Hepatocyte (in vitro differentiated cells): ENCODE measurements at regions not wholly inside any gene's neighbourhood (a gene's known extent, or its start where the extent isn't known, plus 50 kb on each side); places are given as distances from the start of the nearest gene placed in this dataset.

Source experiments
- CTCF ChIP-seq: fragments of 200-600 bp; sonication (generic); IDR thresholded peaks from 2 replicates; pipeline ENCODE4 v1.5.1; 2016; ENCODE audit warnings: antibody characterized with exemption, mild to moderate bottlenecking; ENCODE audit not compliant: poor library complexity
- EZH2phosphoT487 ChIP-seq: fragments of 200-600 bp; sonication (generic); IDR thresholded peaks from one replicate; pipeline ENCODE4 v1.6.1; 2018; ENCODE audit warnings: antibody characterized with exemption, mild to moderate bottlenecking, low read depth, moderate library complexity; ENCODE audit not compliant: unreplicated experiment, severe bottlenecking

GRCh38 chr13:76123548-76123947 lies 487.4 kb downstream of the LMO7 start:
- TF ChIP-seq CTCF, result no peak
- no peak for TF ChIP-seq EZH2phosphoT487
